ENCODE measurements at regions not wholly inside any gene's neighbourhood (a gene's known extent, or its start where the extent isn't known, plus 50 kb on each side); places are given as distances from the start of the nearest gene placed in this dataset.

DNA sequence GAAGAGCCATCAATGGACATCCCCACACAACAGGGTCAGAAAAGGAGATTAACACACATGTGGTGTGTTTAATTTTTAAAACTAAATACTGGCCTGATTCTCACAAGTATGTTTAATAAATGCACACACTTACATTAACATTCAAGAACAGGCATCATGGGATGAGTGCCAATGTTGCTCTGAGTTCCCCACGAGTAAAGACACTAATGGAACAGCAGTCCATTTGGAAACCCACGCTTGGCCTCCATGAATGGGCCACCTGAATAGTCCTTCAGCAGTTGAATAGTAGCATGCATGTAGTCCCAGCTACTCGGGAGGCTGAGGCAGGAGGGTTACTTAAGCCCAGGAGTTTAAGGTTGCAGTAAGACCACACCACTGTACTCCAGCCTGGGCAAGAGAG is 195.2 kb upstream of the IPO5 start:
- TF ChIP-seq CTCF (IDR thresholded peaks at IDR 0.05) (no peak), POLR2A (IDR thresholded peaks at IDR 0.05) (no peak), EP300 (IDR thresholded peaks at IDR 0.05) (no peak)
